GM18502 (cell line): ENCODE measurements at regions not wholly inside any gene's neighbourhood (a gene's known extent, or its start where the extent isn't known, plus 50 kb on each side); places are given as distances from the start of the nearest gene placed in this dataset.

Source experiments
- ATAC-seq: cut with Tn5 transposase; IDR thresholded peaks from one replicate; pipeline ENCODE4 v1.9.1; 2021; ENCODE audit warnings: mild to moderate bottlenecking; ENCODE audit not compliant: unreplicated experiment, poor library complexity

GRCh38 chr5:92911851-92912250 lies 669.2 kb downstream of the NR2F1-AS1 start:
- no peak for ATAC-seq

- no peak for ATAC-seq
Measured at GRCh38 chr5:92911293-92911692, 669.7 kb downstream of the NR2F1-AS1 start.

- no peak for ATAC-seq
Measured at GRCh38 chr5:92909602-92909962, 671.4 kb downstream of the NR2F1-AS1 start.

GRCh38 chr5:92908952-92909601 lies 671.9 kb downstream of the NR2F1-AS1 start:
- no peak for ATAC-seq

GRCh38 chr5:92907938-92908606 lies 672.9 kb downstream of the NR2F1-AS1 start:
- ATAC-seq: peak; percentile 67

GRCh38 chr5:92906798-92907376 lies 674.1 kb downstream of the NR2F1-AS1 start:
- ATAC-seq: no peak

- no peak for ATAC-seq
Measured at GRCh38 chr5:92904021-92904420, 677.0 kb downstream of the NR2F1-AS1 start.

- no peak for ATAC-seq
Measured at GRCh38 chr5:92899611-92900010, 681.4 kb downstream of the NR2F1-AS1 start.

GRCh38 chr5:92896722-92897121 lies 684.3 kb downstream of the NR2F1-AS1 start:
- ATAC-seq: no peak

GRCh38 chr5:92890841-92891244 lies 690.2 kb downstream of the NR2F1-AS1 start:
- ATAC-seq: no peak

GRCh38 chr5:92889140-92889539 lies 691.9 kb downstream of the NR2F1-AS1 start:
- no peak for ATAC-seq

GRCh38 chr5:92887254-92887653 lies 693.8 kb downstream of the NR2F1-AS1 start:
- ATAC-seq: no peak

- ATAC-seq: no peak
Measured at GRCh38 chr5:92886751-92887150, 694.3 kb downstream of the NR2F1-AS1 start.

GRCh38 chr5:92885950-92886349 lies 695.1 kb downstream of the NR2F1-AS1 start:
- no peak for ATAC-seq

- no peak for ATAC-seq
Measured at GRCh38 chr5:92884469-92884868, 696.5 kb downstream of the NR2F1-AS1 start.

- no peak for ATAC-seq
Measured at GRCh38 chr5:92879806-92880543, 701.0 kb downstream of the NR2F1-AS1 start.

- no peak for ATAC-seq
Measured at GRCh38 chr5:92874790-92875189, 706.2 kb downstream of the NR2F1-AS1 start.

- no peak for ATAC-seq
Measured at GRCh38 chr5:92868442-92868841, 712.6 kb downstream of the NR2F1-AS1 start.

- no peak for ATAC-seq
Measured at GRCh38 chr5:92864591-92864990, 716.4 kb downstream of the NR2F1-AS1 start.

GRCh38 chr5:92863666-92864065 lies 717.4 kb downstream of the NR2F1-AS1 start:
- ATAC-seq: no peak
